GM23338 (cell line): ENCODE measurements at regions not wholly inside any gene's neighbourhood (a gene's known extent, or its start where the extent isn't known, plus 50 kb on each side); places are given as distances from the start of the nearest gene placed in this dataset.

Experiments
- ATAC-seq: fragments of 200-7000 bp; cut with Tn5 transposase; 3 replicates; pipeline ENCODE4 v1.9.1; 2020
- DNase-seq: peaks from one replicate; pipeline ENCODE4 v3.0.0-alpha.2; 2015; ENCODE audit warnings: low spot score
- H2AFZ ChIP-seq: fragments of 200-600 bp; sonication (generic); 2 replicates; pipeline ENCODE4 v1.8.0; 2016; ENCODE audit warnings: antibody characterized with exemption, mild to moderate bottlenecking, moderate library complexity
- H3F3A ChIP-seq: fragments of 200-600 bp; sonication (generic); replicated peaks from 2 replicates; pipeline ENCODE4 v1.8.0; 2017; ENCODE audit warnings: antibody characterized with exemption, mixed run types, low read depth
- H3K27ac ChIP-seq: fragments of 200-600 bp; sonication (generic); 2 replicates; pipeline ENCODE4 v1.6.1; 2016; ENCODE audit warnings: low read depth
- H3K27me3 ChIP-seq: fragments of 200-600 bp; sonication (generic); 2 replicates; pipeline ENCODE4 v1.8.0; 2016; ENCODE audit warnings: mild to moderate bottlenecking, mixed run types, moderate library complexity; ENCODE audit not compliant: insufficient read depth
- H3K36me3 ChIP-seq: fragments of 200-600 bp; sonication (generic); 2 replicates; pipeline ENCODE4 v1.8.0; 2016; ENCODE audit warnings: mild to moderate bottlenecking; ENCODE audit not compliant: insufficient read depth
- H3K4me1 ChIP-seq: fragments of 200-600 bp; sonication (generic); 2 replicates; pipeline ENCODE4 v1.8.0; 2016; ENCODE audit warnings: mild to moderate bottlenecking, moderate library complexity; ENCODE audit not compliant: insufficient read depth
- H3K4me2 ChIP-seq: fragments of 200-600 bp; sonication (generic); 2 replicates; pipeline ENCODE4 v1.7.1; 2017; ENCODE audit warnings: mixed run types
- H3K4me3 ChIP-seq: fragments of 200-600 bp; sonication (generic); 2 replicates; pipeline ENCODE4 v1.6.1; 2016; ENCODE audit warnings: mixed run types
- H3K79me2 ChIP-seq: fragments of 200-600 bp; sonication (generic); replicated peaks from 2 replicates; pipeline ENCODE4 v1.8.0; 2017; ENCODE audit warnings: mild to moderate bottlenecking; ENCODE audit not compliant: insufficient read depth
- H3K9me2 ChIP-seq: fragments of 200-600 bp; sonication (generic); 2 replicates; pipeline ENCODE4 v1.8.0; 2017; ENCODE audit not compliant: insufficient read depth
- H4K20me1 ChIP-seq: fragments of 200-600 bp; sonication (generic); replicated peaks from 2 replicates; pipeline ENCODE4 v1.8.0; 2017; ENCODE audit warnings: mild to moderate bottlenecking; ENCODE audit not compliant: insufficient read depth
- H3K27ac Mint-ChIP-seq: 2 replicates; pipeline ENCODE4 v1.8.0; 2020; ENCODE audit warnings: inconsistent platforms, mild to moderate bottlenecking, moderate library complexity, mixed read lengths
- H3K27me3 Mint-ChIP-seq: 3 replicates; pipeline ENCODE4 v1.8.0; 2022; ENCODE audit warnings: low read depth, mild to moderate bottlenecking, moderate library complexity, mixed read lengths, inconsistent platforms; ENCODE audit not compliant: insufficient read depth, poor library complexity
- H3K36me3 Mint-ChIP-seq: 3 replicates; pipeline ENCODE4 v1.8.0; 2021; ENCODE audit warnings: low read depth, mild to moderate bottlenecking, inconsistent platforms, moderate library complexity, mixed read lengths
- H3K4me1 Mint-ChIP-seq: 3 replicates; pipeline ENCODE4 v1.8.0; 2020; ENCODE audit warnings: mild to moderate bottlenecking, inconsistent platforms, mixed read lengths
- H3K4me3 Mint-ChIP-seq: 3 replicates; pipeline ENCODE4 v1.8.0; 2021; ENCODE audit warnings: moderate library complexity, mild to moderate bottlenecking, inconsistent platforms, mixed read lengths
- H3K9me3 Mint-ChIP-seq: 3 replicates; pipeline ENCODE4 v1.8.0; 2020; ENCODE audit warnings: moderate library complexity, mild to moderate bottlenecking, inconsistent platforms, mixed read lengths
- CREB1 ChIP-seq: fragments of 250-450 bp; sonication (Bioruptor Pico); IDR thresholded peaks from 2 replicates; pipeline ENCODE4 v1.5.0; 2020; ENCODE audit warnings: low read depth, mild to moderate bottlenecking, moderate library complexity
- EZH2 ChIP-seq: fragments of 200-600 bp; sonication (generic); IDR thresholded peaks from one replicate; pipeline ENCODE4 v1.8.0; 2017; ENCODE audit warnings: antibody characterized with exemption, mild to moderate bottlenecking, low read depth; ENCODE audit not compliant: unreplicated experiment
- EZH2phosphoT487 ChIP-seq: fragments of 200-600 bp; sonication (generic); IDR thresholded peaks from one replicate; pipeline ENCODE4 v1.8.1; 2018; ENCODE audit warnings: antibody characterized with exemption; ENCODE audit not compliant: unreplicated experiment
- JUNB ChIP-seq: IDR thresholded peaks from one replicate; pipeline ENCODE4 v1.6.1; 2016; ENCODE audit warnings: antibody characterized with exemption; ENCODE audit not compliant: unreplicated experiment
- ZNF331 ChIP-seq: fragments of 250-450 bp; sonication (Bioruptor Pico); IDR thresholded peaks from 2 replicates; pipeline ENCODE4 v1.5.0; 2020; ENCODE audit warnings: low read depth, mild to moderate bottlenecking, moderate library complexity
- TF ChIP-seq, protein P1 (sequence below): fragments of 250-450 bp; sonication (Bioruptor Pico); IDR thresholded peaks from 2 replicates; pipeline ENCODE4 v1.5.0; 2020; ENCODE audit warnings: mild to moderate bottlenecking, moderate library complexity
- TF ChIP-seq, protein P2 (sequence below): IDR thresholded peaks from 2 replicates; pipeline ENCODE4 v1.6.1; 2016; ENCODE audit warnings: antibody characterized with exemption

DNA sequence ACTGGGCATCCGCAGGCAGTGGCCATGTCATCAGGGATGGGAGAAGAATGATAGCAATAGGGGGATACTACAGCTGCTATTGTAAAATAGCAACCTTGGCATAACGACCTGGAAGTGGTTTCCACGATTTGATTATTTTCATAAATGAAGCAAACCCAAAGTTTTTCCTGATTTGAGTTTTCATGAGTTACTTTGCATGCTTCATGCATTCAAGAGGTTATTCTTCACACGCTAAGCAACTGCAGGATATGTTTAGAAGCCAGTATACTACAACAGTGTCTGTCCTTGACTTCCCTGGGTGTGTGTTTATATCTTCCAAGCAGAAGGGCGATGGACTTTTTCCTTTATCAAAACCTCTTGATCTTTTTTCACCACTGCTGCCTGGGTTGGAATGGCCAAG lies 281.1 kb upstream of the DUSP10 start (continued):
- TF ChIP-seq, protein P1, sequence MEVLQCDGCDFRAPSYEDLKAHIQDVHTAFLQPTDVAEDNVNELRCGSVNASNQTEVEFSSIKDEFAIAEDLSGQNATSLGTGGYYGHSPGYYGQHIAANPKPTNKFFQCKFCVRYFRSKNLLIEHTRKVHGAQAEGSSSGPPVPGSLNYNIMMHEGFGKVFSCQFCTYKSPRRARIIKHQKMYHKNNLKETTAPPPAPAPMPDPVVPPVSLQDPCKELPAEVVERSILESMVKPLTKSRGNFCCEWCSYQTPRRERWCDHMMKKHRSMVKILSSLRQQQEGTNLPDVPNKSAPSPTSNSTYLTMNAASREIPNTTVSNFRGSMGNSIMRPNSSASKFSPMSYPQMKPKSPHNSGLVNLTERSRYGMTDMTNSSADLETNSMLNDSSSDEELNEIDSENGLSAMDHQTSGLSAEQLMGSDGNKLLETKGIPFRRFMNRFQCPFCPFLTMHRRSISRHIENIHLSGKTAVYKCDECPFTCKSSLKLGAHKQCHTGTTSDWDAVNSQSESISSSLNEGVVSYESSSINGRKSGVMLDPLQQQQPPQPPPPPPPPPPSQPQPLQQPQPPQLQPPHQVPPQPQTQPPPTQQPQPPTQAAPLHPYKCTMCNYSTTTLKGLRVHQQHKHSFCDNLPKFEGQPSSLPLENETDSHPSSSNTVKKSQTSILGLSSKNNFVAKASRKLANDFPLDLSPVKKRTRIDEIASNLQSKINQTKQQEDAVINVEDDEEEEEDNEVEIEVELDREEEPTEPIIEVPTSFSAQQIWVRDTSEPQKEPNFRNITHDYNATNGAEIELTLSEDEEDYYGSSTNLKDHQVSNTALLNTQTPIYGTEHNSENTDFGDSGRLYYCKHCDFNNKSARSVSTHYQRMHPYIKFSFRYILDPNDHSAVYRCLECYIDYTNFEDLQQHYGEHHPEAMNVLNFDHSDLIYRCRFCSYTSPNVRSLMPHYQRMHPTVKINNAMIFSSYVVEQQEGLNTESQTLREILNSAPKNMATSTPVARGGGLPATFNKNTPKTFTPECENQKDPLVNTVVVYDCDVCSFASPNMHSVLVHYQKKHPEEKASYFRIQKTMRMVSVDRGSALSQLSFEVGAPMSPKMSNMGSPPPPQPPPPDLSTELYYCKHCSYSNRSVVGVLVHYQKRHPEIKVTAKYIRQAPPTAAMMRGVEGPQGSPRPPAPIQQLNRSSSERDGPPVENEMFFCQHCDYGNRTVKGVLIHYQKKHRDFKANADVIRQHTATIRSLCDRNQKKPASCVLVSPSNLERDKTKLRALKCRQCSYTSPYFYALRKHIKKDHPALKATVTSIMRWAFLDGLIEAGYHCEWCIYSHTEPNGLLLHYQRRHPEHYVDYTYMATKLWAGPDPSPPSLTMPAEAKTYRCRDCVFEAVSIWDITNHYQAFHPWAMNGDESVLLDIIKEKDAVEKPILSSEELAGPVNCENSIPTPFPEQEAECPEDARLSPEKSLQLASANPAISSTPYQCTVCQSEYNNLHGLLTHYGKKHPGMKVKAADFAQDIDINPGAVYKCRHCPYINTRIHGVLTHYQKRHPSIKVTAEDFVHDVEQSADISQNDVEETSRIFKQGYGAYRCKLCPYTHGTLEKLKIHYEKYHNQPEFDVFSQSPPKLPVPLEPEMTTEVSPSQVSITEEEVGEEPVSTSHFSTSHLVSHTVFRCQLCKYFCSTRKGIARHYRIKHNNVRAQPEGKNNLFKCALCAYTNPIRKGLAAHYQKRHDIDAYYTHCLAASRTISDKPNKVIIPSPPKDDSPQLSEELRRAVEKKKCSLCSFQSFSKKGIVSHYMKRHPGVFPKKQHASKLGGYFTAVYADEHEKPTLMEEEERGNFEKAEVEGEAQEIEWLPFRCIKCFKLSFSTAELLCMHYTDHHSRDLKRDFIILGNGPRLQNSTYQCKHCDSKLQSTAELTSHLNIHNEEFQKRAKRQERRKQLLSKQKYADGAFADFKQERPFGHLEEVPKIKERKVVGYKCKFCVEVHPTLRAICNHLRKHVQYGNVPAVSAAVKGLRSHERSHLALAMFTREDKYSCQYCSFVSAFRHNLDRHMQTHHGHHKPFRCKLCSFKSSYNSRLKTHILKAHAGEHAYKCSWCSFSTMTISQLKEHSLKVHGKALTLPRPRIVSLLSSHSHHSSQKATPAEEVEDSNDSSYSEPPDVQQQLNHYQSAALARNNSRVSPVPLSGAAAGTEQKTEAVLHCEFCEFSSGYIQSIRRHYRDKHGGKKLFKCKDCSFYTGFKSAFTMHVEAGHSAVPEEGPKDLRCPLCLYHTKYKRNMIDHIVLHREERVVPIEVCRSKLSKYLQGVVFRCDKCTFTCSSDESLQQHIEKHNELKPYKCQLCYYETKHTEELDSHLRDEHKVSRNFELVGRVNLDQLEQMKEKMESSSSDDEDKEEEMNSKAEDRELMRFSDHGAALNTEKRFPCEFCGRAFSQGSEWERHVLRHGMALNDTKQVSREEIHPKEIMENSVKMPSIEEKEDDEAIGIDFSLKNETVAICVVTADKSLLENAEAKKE (CRISPR knock-in tag), result no peak
- TF ChIP-seq EZH2phosphoT487, result no peak

DNA sequence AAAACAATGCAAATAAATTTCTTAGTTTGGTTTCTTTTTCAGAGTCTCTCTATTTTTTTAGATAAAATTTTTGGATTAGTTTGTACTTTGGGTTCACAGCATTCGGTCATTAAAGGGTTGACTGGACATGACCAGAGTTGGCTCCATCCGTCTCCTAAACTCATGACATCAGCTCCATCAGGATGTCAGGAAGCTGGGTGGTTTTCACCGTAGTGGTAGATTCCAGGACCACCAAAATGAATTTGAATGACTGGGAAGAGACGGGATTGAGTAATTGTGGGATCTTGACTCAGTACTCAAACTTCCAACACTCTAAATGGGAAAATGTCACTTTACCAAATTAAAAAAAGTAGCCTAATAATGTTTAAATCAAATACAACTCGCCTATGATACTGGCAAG lies 279.2 kb upstream of the DUSP10 start:
- H3K4me1 Mint-ChIP-seq, result peaks cover 8% of the 10 kb centered on the region; the same call in 2 of the 3 replicates
- no peaks in the 10 kb centered on the region for H3K9me3 Mint-ChIP-seq
- no peaks in the 10 kb centered on the region for H3K36me3 ChIP-seq
- no peaks in the 10 kb centered on the region for H3K36me3 Mint-ChIP-seq
- H3K4me3 ChIP-seq, result no peak overlapping the region
- H3K9me2 ChIP-seq, result peaks cover 17% of the 10 kb centered on the region; the same call in 1 of the 2 replicates
- H3K79me2 ChIP-seq, result no peaks in the 10 kb centered on the region
- no peak for DNase-seq
- H3K27me3 ChIP-seq, result no peaks in the 10 kb centered on the region
- TF ChIP-seq EZH2, result no peak
- TF ChIP-seq, protein P2, sequence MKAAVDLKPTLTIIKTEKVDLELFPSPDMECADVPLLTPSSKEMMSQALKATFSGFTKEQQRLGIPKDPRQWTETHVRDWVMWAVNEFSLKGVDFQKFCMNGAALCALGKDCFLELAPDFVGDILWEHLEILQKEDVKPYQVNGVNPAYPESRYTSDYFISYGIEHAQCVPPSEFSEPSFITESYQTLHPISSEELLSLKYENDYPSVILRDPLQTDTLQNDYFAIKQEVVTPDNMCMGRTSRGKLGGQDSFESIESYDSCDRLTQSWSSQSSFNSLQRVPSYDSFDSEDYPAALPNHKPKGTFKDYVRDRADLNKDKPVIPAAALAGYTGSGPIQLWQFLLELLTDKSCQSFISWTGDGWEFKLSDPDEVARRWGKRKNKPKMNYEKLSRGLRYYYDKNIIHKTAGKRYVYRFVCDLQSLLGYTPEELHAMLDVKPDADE, result no peak
- TF ChIP-seq JUNB, result no peak
- no peak for TF ChIP-seq ZNF331 (CRISPR knock-in tag)
- no peak for TF ChIP-seq CREB1
- no peak overlapping the region for H3K4me2 ChIP-seq
- H3K4me3 Mint-ChIP-seq, result no peak overlapping the region
- H3K27ac ChIP-seq, result no peak overlapping the region
- H3K4me1 ChIP-seq, result no peaks in the 10 kb centered on the region; the same call in 1 of the 2 replicates
- no peaks in the 10 kb centered on the region for H3F3A ChIP-seq
- no peak overlapping the region for H2AFZ ChIP-seq
- no peaks in the 10 kb centered on the region for H3K27me3 Mint-ChIP-seq
- no peaks in the 10 kb centered on the region; the same call in 1 of the 2 replicates for H4K20me1 ChIP-seq
- no peak for ATAC-seq
- H3K27ac Mint-ChIP-seq, result no peak overlapping the region
